NCI-H2107 treated with DMSO at 0.1 percent for 48 hours (cell line): ENCODE measurements at regions not wholly inside any gene's neighbourhood (a gene's known extent, or its start where the extent isn't known, plus 50 kb on each side); places are given as distances from the start of the nearest gene placed in this dataset.

Experiments used
- DNase-seq: peaks from one replicate; lab custom pipeline; 2025; ENCODE audit not compliant: unreplicated experiment; lab: John Stamatoyannopoulos, UW

DNA sequence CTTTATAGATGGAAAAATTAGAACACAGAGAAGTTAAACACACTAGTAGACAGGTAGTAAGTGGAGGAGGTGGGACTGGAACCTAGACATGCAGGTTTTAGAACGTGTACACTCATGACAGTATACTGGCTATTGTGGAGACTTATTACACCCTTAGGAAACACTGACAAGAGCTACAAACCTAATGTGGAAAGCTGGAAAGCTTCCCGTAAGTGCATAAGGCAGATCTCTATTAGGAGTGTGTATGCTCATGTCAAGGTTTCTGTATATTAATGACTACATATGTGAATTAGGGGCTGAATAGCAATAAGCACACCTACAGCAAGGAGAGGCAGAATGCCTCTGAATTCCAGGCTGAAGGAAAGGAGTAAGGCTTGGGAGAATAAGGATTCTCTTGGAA is 82.6 kb upstream of the SLC24A5 start:
- no peak for DNase-seq

DNA sequence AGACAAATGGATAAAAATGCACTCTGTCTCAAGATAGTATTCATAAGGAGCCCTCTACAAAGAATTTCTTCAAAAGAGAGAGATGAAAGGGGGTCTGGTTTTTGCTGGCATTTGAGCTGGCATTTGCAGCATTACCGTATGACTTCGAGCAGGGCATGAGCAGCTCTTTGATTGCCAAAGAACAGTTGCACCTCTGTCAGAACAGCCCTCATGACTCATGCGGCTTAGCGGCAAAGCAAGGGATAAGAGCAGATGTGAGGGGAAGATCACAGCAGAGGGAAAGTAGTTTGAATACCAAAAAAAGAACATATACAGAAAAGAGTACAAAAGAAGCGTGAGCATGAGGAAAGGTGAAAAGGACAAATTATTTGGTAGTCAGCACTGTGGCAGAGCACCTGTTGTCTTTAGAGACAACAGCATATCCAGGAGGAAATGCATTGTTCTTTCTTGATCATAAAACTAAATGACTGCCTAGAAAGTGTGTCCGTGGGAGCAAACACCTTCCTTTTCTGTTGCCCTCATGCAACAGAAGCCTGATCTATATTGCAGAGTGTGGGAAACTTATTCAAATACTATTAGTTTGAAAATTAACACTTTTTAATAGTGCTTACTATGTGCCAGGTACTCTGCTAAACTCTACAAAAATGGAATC is 80.5 kb upstream of the SLC24A5 start:
- DNase-seq: no peak

DNA sequence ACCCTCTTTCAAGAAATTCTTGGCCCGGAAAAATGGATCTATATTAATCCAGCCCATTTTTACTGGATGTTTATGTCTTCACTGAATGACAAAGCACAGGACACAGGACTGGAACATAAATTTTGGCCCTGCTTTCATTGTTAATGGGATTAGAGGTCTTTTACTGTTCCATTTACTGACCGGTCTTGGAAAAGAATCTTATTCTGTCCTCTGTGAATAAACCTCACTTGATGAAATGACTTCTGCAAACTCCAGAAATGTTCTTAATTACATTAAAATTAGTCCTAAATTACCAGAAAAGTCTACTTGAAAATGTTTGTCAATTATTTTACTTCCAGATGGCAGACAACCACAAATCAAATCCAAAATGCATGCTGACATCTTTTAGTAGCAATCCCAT is 79.3 kb upstream of the SLC24A5 start:
- no peak for DNase-seq

DNA sequence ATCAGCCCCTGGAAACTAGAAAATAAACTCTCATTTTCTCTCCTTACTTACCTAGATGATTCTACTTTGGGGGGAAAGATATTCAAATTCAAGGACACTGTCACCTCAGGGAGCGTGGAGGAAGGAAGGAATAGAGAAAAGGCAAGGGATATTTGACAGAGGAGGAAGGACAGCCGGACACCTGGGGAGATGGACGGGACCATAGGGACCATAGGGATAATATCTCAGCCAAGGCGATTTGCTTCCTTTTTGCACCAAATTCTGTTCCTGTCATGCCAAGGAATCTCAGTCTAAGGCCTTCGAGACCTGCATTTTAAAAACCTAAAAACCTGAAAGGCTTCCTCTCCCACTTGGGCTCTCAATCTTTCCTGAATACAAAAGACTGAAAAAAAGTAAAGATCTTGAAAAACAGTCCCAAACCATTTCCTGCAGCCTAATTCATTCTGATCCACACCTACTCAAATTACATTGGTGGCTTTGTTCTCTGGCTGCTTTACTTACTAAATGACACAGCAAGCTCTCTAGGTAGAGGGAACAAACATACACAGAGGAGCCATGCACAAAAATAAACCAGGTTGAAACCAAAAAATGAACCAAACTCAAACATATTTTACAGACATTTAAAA is 73.9 kb upstream of the SLC24A5 start:
- peak; percentile 62 for DNase-seq

DNA sequence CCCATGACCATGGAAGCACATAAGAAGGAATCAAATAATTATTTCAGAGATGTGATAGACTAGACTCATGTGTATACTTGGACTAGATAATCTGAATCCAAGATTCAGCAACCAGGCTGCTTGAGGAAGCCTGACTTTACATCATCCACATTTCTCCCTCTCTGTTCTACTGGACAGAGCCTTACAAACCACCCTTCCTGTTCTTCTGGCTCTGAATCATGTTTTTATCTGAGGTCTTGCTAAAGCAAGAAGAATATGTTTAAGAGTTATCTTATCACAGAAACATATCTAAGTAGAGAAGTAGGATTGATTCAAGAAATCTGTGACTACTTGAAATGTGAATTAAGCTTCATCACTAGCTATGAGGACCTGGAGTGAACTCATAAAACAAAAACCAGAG is 71.1 kb upstream of the SLC24A5 start:
- DNase-seq: no peak

DNA sequence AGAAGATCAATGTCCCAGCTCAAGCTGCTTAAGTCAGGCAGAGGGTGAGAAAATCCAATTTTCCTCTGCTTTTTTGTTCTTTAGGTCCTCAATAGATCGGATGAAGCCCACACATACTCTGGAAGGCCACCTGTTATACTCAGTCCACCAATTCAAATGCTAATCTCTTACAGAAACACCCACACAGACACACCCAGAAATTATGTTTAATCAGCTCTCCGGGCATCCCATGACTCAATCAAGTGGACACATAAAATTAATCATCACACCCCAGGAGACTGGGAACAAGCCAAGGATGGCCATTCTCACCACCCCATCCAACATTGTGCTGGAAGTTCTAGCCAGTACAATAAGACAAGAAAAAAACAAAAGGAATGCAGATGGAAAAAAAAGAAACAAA is 67.8 kb upstream of the SLC24A5 start:
- DNase-seq: no peak

DNA sequence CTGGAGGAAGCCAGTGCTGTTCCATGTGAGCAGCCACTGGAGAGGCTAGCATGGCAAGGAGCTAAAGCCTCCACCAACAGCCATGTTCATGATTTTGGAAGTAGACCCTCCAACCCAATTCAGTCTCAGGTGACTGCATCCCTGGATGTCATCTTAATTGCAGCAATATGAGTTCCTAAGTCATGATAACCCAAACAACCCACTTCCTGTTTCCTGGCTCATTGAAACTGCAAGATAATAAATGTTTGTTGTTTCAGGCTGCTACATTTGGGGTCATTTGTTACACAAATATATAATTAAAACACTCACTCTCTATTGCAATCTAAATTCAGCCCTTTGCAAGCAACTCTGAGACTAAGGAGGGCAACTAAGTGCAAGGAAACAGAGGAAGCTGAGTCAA is 62.4 kb upstream of the SLC24A5 start:
- DNase-seq: no peak

DNA sequence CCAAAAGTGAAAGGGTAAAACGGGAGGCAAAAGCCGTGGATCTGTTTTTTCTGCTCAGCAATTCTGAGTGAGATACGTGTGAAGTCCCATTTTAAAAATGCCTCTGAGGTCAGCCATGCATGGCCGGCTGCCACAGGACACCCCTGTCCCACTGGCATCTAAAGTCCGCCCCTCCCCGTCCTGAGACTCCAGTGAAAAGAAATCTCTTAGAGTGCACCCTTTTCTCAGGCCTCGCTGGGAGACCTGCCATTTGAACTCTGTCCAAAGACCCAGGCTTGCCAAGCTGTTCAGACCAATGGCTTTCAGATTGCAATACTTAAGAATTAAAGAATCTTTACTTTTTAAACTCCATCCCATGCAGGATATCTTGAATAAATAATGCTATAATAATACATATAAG is 61.0 kb upstream of the SLC24A5 start:
- DNase-seq: no peak

DNA sequence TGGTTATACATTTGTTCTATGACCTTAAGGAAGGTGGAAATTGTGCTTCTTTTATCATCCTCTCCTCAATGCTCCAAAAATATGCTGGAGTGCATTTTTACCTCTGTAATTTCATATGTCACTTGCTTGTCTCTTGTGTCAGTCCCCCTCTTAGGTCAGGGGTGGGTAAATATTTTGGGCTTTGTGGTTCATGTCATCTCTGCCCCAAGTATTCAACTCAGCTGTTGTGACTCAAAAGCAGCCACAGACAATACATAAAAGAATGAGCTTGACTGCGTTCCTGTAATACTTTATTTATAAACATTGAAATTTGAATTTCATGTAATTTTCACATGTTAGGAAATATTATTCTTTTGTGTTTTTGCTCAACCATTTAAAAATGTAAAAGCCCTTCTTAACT is 60.4 kb upstream of the SLC24A5 start:
- DNase-seq: no peak

DNA sequence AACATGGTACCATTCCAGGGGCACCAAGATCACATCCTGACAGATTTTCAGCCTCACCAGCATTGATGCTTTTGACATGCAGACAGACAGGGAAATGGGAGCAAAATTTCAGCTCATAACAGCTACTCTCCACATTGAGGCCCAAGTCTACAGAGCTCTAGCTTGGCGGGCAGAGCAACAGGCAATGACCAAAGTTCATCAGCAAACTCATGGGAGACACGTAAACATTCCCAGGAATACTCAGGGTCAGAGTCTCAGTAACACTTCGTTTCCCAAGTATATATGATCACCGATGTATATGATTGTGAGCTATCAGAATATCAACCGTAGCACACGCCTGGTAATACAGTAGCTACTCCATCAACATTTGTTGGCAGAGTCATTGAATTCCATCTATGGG is 59.2 kb upstream of the SLC24A5 start:
- DNase-seq: no peak

DNA sequence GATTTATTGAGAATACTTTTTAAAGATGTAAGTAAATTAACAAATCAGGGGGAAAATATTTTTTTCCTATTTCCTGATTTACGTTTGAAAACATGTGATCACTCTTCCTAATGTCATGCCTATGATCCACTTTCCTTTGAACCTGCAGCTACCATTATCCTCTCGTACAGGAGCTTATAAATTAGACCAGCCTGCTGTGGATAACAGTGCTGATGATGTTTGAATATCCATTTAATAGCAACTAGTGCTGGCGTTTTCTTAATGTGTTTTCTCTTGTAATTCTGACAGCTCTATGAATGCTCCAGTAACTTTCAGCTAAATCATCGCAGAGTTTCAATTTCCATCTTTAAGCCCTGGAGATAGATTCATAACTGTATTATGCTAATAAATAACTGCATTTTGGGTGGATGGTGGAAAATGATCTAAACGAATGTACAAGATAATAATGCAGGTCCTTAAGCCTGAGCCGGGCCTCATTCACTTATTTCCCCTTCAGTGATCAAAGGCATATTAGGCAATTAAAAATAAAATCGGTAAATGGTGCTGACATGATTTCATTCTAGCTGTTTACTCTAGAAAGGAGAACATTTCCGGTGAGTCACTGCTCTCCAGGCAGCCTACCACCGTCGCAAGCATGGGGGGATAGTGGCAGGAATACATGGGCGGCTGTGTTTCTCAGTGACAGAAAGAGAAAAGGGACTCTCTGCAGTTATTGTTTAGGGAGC is 58.5 kb upstream of the SLC24A5 start:
- DNase-seq: peak; percentile 5

DNA sequence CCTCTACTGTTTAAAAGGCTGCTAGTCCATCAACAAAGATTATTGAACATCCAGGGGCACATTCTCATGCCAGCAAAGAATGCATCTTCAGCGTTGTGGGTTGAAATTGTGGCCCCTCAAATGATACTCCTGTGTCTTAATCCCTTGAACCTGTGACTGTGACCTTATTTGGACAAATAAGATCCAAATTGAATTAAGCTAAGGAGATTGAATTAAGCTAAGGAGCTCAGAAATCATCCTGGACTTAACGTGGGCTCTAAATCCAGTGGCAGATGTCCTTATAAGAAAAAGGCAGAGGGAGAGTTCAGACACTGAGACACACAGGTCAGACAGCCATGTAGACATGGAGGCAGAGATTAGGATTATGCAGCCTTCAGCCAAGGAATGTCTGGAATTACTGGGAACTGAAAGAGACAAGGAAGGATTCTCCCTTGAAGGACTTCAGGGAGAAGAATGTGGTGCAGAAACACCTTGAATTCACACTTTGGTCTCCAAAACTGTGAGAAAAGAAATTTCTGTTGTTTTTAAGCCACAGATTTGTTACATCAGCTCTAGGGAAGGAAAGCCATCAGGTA is 57.3 kb upstream of the SLC24A5 start:
- DNase-seq: no peak

DNA sequence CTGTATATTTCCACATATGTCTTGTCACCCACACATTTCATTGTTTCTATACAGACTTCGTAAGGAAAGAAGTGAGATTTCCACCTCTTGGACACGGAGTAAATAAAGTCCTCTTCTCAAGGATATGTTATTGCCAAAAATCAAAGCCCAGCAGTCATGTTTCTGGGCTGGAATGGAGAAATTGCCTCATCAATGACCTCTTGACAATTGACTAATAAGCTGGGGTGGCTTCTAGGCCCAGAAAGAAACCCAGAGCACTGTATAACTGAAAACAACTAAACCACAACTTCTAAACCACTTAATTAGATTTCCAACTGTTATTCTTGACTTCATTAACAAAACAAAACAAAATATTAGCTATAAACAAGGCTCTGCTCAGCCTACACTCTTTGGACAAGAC is 56.4 kb upstream of the SLC24A5 start:
- DNase-seq: no peak

DNA sequence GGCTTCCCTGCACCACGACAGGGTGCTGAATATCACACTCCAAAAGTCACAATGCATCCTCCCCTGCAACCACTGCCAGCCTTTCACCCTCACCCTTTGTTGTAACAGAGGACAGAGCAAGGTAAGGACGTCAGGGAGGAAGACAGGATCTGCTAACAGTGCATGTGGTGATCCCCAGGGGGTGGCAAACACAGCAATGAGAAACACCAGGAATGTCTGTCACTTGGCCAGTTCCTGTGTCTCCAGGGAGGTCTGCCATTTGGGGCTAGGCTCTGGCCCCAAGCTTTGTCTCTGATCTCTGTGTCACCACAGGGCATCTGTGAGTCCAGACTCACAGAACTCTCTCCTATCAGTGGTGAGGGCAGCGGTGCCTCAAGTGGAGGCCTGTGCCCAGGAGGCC is 54.3 kb upstream of the SLC24A5 start:
- no peak for DNase-seq
